HL-60 (cell line): ENCODE measurements at regions not wholly inside any gene's neighbourhood (a gene's known extent, or its start where the extent isn't known, plus 50 kb on each side); places are given as distances from the start of the nearest gene placed in this dataset.

Source experiments
- DNase-seq, 2 experiments: peaks; one replicate each; pipeline ENCODE4 v3.0.0-alpha.2; 2010 to 2020; ENCODE audit warnings: low read depth in 1 of 2, low spot score in 1 of 2
- H3K27ac ChIP-seq: fragments of 250-450 bp; sonication (Bioruptor Pico); replicated peaks from 2 replicates; pipeline ENCODE4 v1.5.1; 2020; ENCODE audit warnings: mild to moderate bottlenecking, moderate library complexity
- H3K27me3 ChIP-seq: fragments of 250-450 bp; sonication (Bioruptor Pico); 2 replicates; pipeline ENCODE4 v1.5.1; 2021; ENCODE audit warnings: mild to moderate bottlenecking, moderate library complexity; ENCODE audit not compliant: insufficient read depth, poor library complexity, severe bottlenecking
- H3K4me3 ChIP-seq: replicated peaks from 2 replicates; pipeline ENCODE4 v1.5.1; 2011; ENCODE audit warnings: mild to moderate bottlenecking, control low read depth, low read length; ENCODE audit not compliant: insufficient read depth
- CTCF ChIP-seq: IDR thresholded peaks from one replicate; pipeline ENCODE4 v1.5.1; 2011; ENCODE audit warnings: low read length, control low read depth, inconsistent platforms; ENCODE audit not compliant: insufficient read depth
- GABPA ChIP-seq: IDR thresholded peaks from 2 replicates; pipeline ENCODE4 v1.6.1; 2012; ENCODE audit warnings: low read depth
- POLR2AphosphoS5 ChIP-seq: IDR thresholded peaks from 2 replicates; pipeline ENCODE4 v1.6.1; 2012; ENCODE audit warnings: low read depth
- REST ChIP-seq: IDR thresholded peaks from 2 replicates; pipeline ENCODE4 v1.6.1; 2012; ENCODE audit warnings: low read depth; ENCODE audit not compliant: insufficient replicate concordance
- SPI1 ChIP-seq: IDR thresholded peaks from 2 replicates; pipeline ENCODE4 v1.6.1; 2012; ENCODE audit warnings: low read depth, mild to moderate bottlenecking, borderline replicate concordance

GRCh38 chr9:90058182-90058763, 453.5 kb downstream of the GADD45G start:
- no peak overlapping the region for H3K4me3 ChIP-seq
- DNase-seq = no peak
- no peaks in the 10 kb centered on the region for H3K27me3 ChIP-seq
- no peak overlapping the region for H3K27ac ChIP-seq
- TF ChIP-seq REST (no peak), CTCF (no peak), GABPA (no peak), SPI1 (no peak), POLR2AphosphoS5 (no peak)

- H3K4me3 ChIP-seq = no peak overlapping the region
- no peak overlapping the region for H3K27ac ChIP-seq
- TF ChIP-seq REST = no peak
- no peak for TF ChIP-seq POLR2AphosphoS5
- no peak for TF ChIP-seq GABPA
- TF ChIP-seq CTCF = no peak
- TF ChIP-seq SPI1 = no peak
- H3K27me3 ChIP-seq = no peaks in the 10 kb centered on the region
- no peak for DNase-seq
These were observed 454.6 kb downstream of the GADD45G start for GRCh38 chr9:90059436-90059835.

GRCh38 chr9:90060256-90060655, 455.4 kb downstream of the GADD45G start:
- no peak overlapping the region for H3K4me3 ChIP-seq

More at GRCh38 chr9:90060256-90060655, 455.4 kb downstream of the GADD45G start:
- no peak overlapping the region for H3K27ac ChIP-seq
- no peak for DNase-seq
- TF ChIP-seq CTCF = no peak
- no peak for TF ChIP-seq REST
- TF ChIP-seq POLR2AphosphoS5 = no peak
- no peak for TF ChIP-seq GABPA
- no peak for TF ChIP-seq SPI1
- H3K27me3 ChIP-seq = no peaks in the 10 kb centered on the region
